ENCODE measurements at regions not wholly inside any gene's neighbourhood (a gene's known extent, or its start where the extent isn't known, plus 50 kb on each side); places are given as distances from the start of the nearest gene placed in this dataset.
A peak's percentile ranks its signal among the peaks of the same experiment; 100 is the strongest.
"Not testable (repeated sequence)": the region's sequence is repeated elsewhere in the genome, so short reads cannot be mapped to it uniquely, and the experiment has no call there.

DNA sequence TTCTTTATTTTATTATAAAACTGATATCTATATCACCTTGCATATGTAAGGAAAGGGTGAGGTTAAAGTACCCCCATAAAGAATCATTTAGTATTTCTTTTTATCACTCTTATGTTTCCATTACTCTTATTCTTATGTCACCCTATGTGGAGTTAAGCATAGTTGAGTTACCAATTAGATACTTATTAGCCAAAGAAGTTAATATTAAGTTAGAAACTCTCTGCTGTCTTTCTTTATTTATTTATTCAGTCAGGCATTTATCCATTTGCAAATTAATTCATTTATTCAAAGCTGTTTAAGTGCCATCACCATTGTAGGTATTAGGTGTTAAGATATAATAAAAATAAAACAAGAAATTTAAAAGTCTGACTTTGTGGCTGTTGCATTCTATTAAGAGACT, 1279.1 kb upstream of the CITED2 start:
- no peaks in the 10 kb centered on the region for H3K36me3 ChIP-seq (ENCODE audit: control insufficient read depth, insufficient read depth, low read length)
- no peaks in the 10 kb centered on the region for H3K27me3 ChIP-seq (ENCODE audit: control insufficient read depth, insufficient read depth, low read length)
- TF ChIP-seq, protein P1, sequence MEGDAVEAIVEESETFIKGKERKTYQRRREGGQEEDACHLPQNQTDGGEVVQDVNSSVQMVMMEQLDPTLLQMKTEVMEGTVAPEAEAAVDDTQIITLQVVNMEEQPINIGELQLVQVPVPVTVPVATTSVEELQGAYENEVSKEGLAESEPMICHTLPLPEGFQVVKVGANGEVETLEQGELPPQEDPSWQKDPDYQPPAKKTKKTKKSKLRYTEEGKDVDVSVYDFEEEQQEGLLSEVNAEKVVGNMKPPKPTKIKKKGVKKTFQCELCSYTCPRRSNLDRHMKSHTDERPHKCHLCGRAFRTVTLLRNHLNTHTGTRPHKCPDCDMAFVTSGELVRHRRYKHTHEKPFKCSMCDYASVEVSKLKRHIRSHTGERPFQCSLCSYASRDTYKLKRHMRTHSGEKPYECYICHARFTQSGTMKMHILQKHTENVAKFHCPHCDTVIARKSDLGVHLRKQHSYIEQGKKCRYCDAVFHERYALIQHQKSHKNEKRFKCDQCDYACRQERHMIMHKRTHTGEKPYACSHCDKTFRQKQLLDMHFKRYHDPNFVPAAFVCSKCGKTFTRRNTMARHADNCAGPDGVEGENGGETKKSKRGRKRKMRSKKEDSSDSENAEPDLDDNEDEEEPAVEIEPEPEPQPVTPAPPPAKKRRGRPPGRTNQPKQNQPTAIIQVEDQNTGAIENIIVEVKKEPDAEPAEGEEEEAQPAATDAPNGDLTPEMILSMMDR (IDR thresholded peaks at IDR 0.05; ENCODE audit: insufficient read depth, low read length, severe bottlenecking) = no peak
- FAIRE-seq (no peak), DNase-seq (ENCODE audit: low read depth) (no peak)
- H3K4me3 ChIP-seq (ENCODE audit: low read depth, low read length) = no peak overlapping the region

DNA sequence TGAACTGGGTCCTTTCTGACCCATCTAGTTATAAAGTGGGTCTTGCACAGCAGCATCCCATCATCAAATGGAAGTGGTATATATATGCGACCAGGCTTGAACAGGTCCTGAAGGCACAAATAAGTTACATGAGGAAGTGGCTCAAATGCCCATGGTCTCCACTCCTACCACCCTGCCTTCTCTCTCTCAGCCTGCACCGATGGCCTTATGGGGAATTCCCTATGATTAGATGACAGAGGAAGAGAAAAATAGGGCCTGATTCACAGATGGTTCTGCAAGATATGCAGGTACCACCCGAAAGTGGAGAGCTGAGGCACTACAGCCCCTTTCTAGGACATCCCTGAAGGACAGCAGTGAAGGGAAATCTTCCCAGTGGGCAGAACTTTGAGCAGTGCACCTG, 1275.1 kb upstream of the CITED2 start:
- not testable (repeated sequence) for H3K4me3 ChIP-seq (ENCODE audit: low read depth, low read length); DNase-seq (ENCODE audit: low read depth); H3K36me3 ChIP-seq (ENCODE audit: control insufficient read depth, insufficient read depth, low read length); FAIRE-seq; H3K27me3 ChIP-seq (ENCODE audit: control insufficient read depth, insufficient read depth, low read length)

DNA sequence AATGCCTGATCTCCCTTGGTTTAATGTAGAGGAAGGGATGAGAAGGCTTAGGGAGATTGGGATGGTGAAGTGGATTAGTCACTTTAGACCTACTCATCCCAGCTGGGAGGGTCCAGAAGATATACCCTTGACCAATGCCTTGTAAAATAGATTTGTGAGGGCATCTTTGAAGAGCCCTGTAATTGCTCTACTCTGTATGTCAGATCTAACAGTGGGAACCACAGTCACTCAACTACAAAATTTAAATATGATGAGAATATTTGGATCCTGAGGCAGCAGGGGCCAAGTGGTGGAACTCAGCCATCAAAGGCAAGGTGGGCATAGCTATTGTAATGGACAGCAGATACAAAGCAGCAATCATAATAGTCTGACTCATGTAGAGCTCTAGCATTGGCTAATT, 1272.9 kb upstream of the CITED2 start:
- not testable (repeated sequence) for H3K27me3 ChIP-seq (ENCODE audit: control insufficient read depth, insufficient read depth, low read length); H3K4me3 ChIP-seq (ENCODE audit: low read depth, low read length); FAIRE-seq; H3K36me3 ChIP-seq (ENCODE audit: control insufficient read depth, insufficient read depth, low read length); DNase-seq (ENCODE audit: low read depth)

DNA sequence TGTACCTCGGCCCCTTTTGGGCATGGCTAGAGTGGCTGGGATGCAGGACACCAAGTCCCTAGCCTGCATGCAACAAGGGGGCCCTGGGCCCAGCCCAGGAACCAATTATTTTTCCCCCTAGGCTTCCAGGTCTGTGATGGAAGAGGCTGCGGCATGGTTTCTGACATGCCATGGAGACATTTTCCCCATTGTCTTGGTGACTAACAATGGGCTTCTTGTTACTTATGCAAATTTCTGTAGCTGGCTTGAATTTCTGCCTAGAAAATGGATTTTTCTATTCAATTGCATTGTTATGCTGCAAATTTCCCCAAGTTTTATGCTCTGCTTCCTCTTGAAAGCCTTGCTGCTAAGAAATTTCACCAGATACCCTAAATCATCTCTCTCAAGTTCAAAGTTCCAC, 1269.6 kb upstream of the CITED2 start:
- FAIRE-seq = no peak
- Histone ChIP-seq H3K27me3 (ENCODE audit: control insufficient read depth, insufficient read depth, low read length) (no peaks in the 10 kb centered on the region), H3K4me3 (ENCODE audit: low read depth, low read length) (no peak overlapping the region), H3K36me3 (ENCODE audit: control insufficient read depth, insufficient read depth, low read length) (no peaks in the 10 kb centered on the region)
- TF ChIP-seq, protein P1 (IDR thresholded peaks at IDR 0.05; ENCODE audit: insufficient read depth, low read length, severe bottlenecking) = no peak
- no peak for DNase-seq (ENCODE audit: low read depth)

DNA sequence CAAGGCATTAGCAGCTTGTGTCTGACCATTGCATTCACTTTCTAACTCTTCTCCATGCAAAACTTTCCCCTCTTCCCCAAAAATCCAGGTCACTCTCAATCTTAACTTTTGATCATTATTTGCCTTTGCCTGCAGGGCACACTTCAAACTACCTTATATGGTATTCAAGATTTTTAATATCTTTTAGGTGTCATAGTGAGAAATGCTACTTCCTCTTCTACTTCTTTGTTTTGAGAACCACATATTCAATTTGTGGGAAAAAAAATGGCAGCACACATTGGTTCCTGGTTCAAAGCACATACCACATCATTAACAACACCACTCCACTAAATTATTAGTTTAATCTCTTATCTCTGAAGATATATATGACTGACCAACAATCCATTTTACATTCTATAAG, 1267.0 kb upstream of the CITED2 start:
- DNase-seq (ENCODE audit: low read depth) (no peak), FAIRE-seq (no peak)
- H3K36me3 ChIP-seq (ENCODE audit: control insufficient read depth, insufficient read depth, low read length) = no peaks in the 10 kb centered on the region
- TF ChIP-seq, protein P1 (IDR thresholded peaks at IDR 0.05; ENCODE audit: insufficient read depth, low read length, severe bottlenecking) = no peak
- no peak overlapping the region for H3K4me3 ChIP-seq (ENCODE audit: low read depth, low read length)
- no peaks in the 10 kb centered on the region for H3K27me3 ChIP-seq (ENCODE audit: control insufficient read depth, insufficient read depth, low read length)

DNA sequence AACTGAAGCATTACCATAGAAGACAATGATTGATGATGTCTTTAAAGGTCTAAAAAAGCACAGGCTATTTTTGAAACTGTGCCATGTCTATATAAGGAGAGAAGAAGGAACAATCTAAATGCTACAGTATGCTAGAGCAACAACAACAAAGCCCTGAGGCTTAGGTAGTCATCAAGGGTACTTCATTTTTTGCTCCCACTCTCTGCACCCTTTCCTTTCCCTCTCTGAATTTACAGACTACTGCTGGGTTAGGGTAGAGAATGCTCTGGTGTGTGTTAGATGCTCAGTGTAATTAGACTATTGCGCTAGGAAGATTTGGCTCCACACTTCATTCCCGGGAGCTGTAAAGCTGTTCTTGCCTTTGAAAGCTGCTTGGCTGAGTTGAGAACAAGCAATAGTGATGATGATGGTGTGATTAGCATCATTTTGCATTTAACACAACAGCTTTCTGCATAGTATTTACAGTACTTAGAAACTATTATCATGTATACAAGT, 1262.5 kb upstream of the CITED2 start:
- no peak for FAIRE-seq
- no peak for DNase-seq (ENCODE audit: low read depth)
- TF ChIP-seq, protein P1 (IDR thresholded peaks at IDR 0.05; ENCODE audit: insufficient read depth, low read length, severe bottlenecking) = no peak
- no peaks in the 10 kb centered on the region for H3K36me3 ChIP-seq (ENCODE audit: control insufficient read depth, insufficient read depth, low read length)
- H3K4me3 ChIP-seq (ENCODE audit: low read depth, low read length) = no peak overlapping the region
- no peaks in the 10 kb centered on the region for H3K27me3 ChIP-seq (ENCODE audit: control insufficient read depth, insufficient read depth, low read length)

DNA sequence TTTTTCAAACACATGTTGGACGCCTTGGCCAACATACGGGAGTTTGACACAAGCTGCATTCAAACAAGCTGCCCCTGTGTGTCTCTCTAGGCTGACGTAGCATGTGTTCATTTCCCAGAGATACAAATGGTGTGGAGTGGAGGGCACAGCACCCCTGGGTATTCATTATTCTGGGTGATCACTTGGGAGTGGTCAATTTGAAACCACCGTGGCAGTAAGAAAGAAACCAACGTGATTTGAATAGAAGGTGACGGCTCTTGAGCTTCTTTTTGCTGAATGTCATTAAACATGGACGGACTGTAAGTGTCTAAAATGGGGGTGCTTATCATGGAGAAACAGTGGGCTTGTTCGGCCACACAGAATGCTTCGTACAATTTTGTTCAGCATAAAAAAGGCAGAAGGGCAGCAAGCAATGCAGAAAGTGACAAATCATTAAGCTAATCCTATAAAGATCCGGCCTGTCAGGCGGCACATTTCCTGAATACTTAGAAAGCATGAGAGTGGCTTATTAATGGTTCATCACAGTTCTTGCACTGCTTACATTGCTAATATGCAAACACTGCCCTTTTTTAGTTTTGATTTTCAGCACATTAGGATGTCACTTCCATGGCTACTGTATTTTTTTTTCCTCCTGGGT, 1261.9 kb upstream of the CITED2 start:
- H3K36me3 ChIP-seq (ENCODE audit: control insufficient read depth, insufficient read depth, low read length) = no peaks in the 10 kb centered on the region
- DNase-seq (ENCODE audit: low read depth) (no peak), FAIRE-seq (peak; percentile 82)
- no peaks in the 10 kb centered on the region for H3K27me3 ChIP-seq (ENCODE audit: control insufficient read depth, insufficient read depth, low read length)
- H3K4me3 ChIP-seq (ENCODE audit: low read depth, low read length) = no peak overlapping the region
- TF ChIP-seq, protein P1 (IDR thresholded peaks at IDR 0.05; ENCODE audit: insufficient read depth, low read length, severe bottlenecking) = no peak

Measured in bronchial epithelial cell (primary cell).